Fibroblast of lung (primary cell): ENCODE measurements at regions not wholly inside any gene's neighbourhood (a gene's known extent, or its start where the extent isn't known, plus 50 kb on each side); places are given as distances from the start of the nearest gene placed in this dataset.

Experiments used
- DNase-seq, 2 donors: peaks; one replicate each; pipeline versions ENCODE4 v3.0.0 to v3.0.0-alpha.2; 2010; ENCODE audit warnings: low read depth in 2 of 2
- H2AFZ ChIP-seq: 2 replicates; pipeline ENCODE4 v1.5.1; 2012; ENCODE audit warnings: low read length, control low read depth, inconsistent platforms
- H3K27ac ChIP-seq: 2 replicates; pipeline ENCODE4 v1.5.1; 2011; ENCODE audit warnings: low read length, control low read depth; ENCODE audit not compliant: insufficient read depth
- H3K27me3 ChIP-seq: 2 replicates; pipeline ENCODE4 v1.5.1; 2011; ENCODE audit warnings: mild to moderate bottlenecking, low read length; ENCODE audit not compliant: control insufficient read depth, insufficient read depth
- H3K36me3 ChIP-seq: 2 replicates; pipeline ENCODE4 v1.5.1; 2011; ENCODE audit warnings: low read length; ENCODE audit not compliant: control insufficient read depth, insufficient read depth
- H3K4me1 ChIP-seq: 2 replicates; pipeline ENCODE4 v1.5.1; 2011; ENCODE audit warnings: low read length; ENCODE audit not compliant: control insufficient read depth, insufficient read depth; ENCODE audit errors: extremely low read depth
- H3K4me2 ChIP-seq: 2 replicates; pipeline ENCODE4 v1.5.1; 2011; ENCODE audit warnings: low read length, control low read depth; ENCODE audit not compliant: insufficient read depth; ENCODE audit errors: extremely low read depth
- H3K4me3 ChIP-seq, 4 experiments: fragments of 200-600 bp in 1 of 4; sonication (generic) in 1 of 4; replicated peaks in 1 of 4; 2 replicates each; pipeline ENCODE4 v1.5.1; 2011 to 2016; ENCODE audit warnings: low read length in 4 of 4, low read depth in 3 of 4, mild to moderate bottlenecking in 3 of 4, control low read depth in 2 of 4, inconsistent platforms in 1 of 4, mixed read lengths in 1 of 4; ENCODE audit not compliant: insufficient read depth in 1 of 4; ENCODE audit errors: control extremely low read depth in 1 of 4
- H3K79me2 ChIP-seq: 2 replicates; pipeline ENCODE4 v1.5.1; 2012; ENCODE audit warnings: mild to moderate bottlenecking, low read length, inconsistent platforms; ENCODE audit not compliant: control insufficient read depth, insufficient read depth
- H3K9ac ChIP-seq: 2 replicates; pipeline ENCODE4 v1.5.1; 2011; ENCODE audit warnings: mild to moderate bottlenecking, low read length, control low read depth; ENCODE audit not compliant: insufficient read depth
- H3K9me3 ChIP-seq: 2 replicates; pipeline ENCODE4 v1.5.1; 2012; ENCODE audit warnings: low read depth, low read length; ENCODE audit not compliant: control insufficient read depth, insufficient read depth
- H4K20me1 ChIP-seq: 2 replicates; pipeline ENCODE4 v1.5.1; 2011; ENCODE audit warnings: low read length; ENCODE audit not compliant: control insufficient read depth, insufficient read depth; ENCODE audit errors: extremely low read depth
- EZH2 ChIP-seq: IDR thresholded peaks from 2 replicates; pipeline ENCODE4 v1.5.1; 2012; ENCODE audit warnings: low read length, control low read depth, mild to moderate bottlenecking; ENCODE audit errors: missing control alignments
- TF ChIP-seq, protein P1 (sequence below), 2 donors: IDR thresholded peaks in 1 of 2; conservative IDR thresholded peaks in 1 of 2; 1 replicate in 1 of 2; 2 replicates in 1 of 2; pipeline ENCODE4 v1.5.1; 2011 to 2012; ENCODE audit warnings: low read length in 2 of 2, control low read depth in 1 of 2, inconsistent platforms in 1 of 2, low read depth in 1 of 2, mild to moderate bottlenecking in 1 of 2

DNA sequence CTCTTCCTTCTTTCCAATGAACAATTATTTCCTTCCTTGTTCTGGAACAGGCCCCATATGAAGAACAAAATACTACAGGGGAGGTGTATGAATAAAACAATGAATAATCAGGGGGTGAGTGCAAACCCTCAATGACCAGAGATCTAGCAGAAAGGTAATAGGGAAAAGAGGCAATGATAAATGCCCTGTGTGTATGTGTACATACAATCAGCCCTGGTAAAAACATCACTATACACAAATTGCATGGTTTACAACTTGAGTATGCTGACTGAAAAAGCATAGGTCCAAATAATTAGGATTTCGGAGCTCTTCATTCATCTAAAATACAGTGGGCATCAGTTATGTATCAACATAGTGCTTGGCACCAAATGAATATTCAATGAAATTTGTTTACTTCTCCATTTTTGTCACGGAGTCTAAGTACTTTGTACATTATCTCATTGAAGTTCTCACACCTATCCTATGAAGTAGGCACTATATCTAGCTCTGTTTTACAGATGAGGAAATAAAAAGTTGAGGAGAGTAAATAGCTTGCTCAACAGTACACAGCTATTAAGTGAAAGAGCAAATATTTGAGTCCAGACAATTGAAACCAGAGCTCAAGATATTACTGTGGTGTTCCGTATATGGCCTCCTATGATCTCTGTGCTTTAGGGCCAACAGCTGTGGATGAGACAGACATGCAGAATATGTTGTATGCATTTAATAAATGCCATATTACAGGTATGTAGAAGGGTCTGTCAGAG, 1065.4 kb downstream of the SORCS3 start:
- H3K79me2 ChIP-seq = no peaks in the 10 kb centered on the region
- no peak overlapping the region for H3K4me2 ChIP-seq
- no peak for DNase-seq
- H3K4me1 ChIP-seq = no peaks in the 10 kb centered on the region
- H3K27me3 ChIP-seq = no peaks in the 10 kb centered on the region
- H4K20me1 ChIP-seq = no peaks in the 10 kb centered on the region
- H3K27ac ChIP-seq = no peak overlapping the region
- H3K36me3 ChIP-seq = no peaks in the 10 kb centered on the region
- H2AFZ ChIP-seq = no peak overlapping the region
- no peak for TF ChIP-seq EZH2
- TF ChIP-seq, protein P1, sequence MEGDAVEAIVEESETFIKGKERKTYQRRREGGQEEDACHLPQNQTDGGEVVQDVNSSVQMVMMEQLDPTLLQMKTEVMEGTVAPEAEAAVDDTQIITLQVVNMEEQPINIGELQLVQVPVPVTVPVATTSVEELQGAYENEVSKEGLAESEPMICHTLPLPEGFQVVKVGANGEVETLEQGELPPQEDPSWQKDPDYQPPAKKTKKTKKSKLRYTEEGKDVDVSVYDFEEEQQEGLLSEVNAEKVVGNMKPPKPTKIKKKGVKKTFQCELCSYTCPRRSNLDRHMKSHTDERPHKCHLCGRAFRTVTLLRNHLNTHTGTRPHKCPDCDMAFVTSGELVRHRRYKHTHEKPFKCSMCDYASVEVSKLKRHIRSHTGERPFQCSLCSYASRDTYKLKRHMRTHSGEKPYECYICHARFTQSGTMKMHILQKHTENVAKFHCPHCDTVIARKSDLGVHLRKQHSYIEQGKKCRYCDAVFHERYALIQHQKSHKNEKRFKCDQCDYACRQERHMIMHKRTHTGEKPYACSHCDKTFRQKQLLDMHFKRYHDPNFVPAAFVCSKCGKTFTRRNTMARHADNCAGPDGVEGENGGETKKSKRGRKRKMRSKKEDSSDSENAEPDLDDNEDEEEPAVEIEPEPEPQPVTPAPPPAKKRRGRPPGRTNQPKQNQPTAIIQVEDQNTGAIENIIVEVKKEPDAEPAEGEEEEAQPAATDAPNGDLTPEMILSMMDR (conservative IDR thresholded peaks at IDR 0.05 in 1 of 2, IDR thresholded peaks at IDR 0.05 in 1 of 2; ENCODE audit: low read depth in 1 of 2, low read length in 2 of 2) = no peak
- no peak overlapping the region for H3K9ac ChIP-seq
- no peak overlapping the region for H3K4me3 ChIP-seq
- H3K9me3 ChIP-seq = no peaks in the 10 kb centered on the region

DNA sequence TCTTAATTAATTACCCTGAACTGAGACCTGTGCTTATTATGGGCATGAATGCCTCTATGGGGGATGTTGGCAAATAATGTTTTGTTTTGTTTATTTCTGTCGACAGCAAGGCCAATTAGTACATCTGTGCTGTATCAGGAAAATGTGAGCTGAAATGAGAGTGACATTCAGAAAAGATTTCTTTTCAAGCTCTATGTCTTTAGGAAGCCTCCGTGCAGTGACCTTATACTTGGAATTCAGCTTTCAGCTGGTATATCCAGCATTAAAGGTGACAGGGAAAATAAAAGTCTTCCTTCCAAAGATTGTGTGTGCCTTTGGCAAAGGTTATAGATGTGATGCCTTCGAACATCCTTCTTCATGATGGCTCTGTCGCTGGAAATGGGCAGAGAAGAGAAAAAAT, 1061.1 kb downstream of the SORCS3 start:
- Histone ChIP-seq H3K27me3 (no peaks in the 10 kb centered on the region), H4K20me1 (no peaks in the 10 kb centered on the region), H3K4me1 (no peaks in the 10 kb centered on the region), H3K79me2 (no peaks in the 10 kb centered on the region), H3K4me2 (no peak overlapping the region), H3K9me3 (no peaks in the 10 kb centered on the region), H3K36me3 (no peaks in the 10 kb centered on the region), H3K4me3 (no peak overlapping the region), H3K27ac (no peak overlapping the region), H2AFZ (no peak overlapping the region), H3K9ac (no peak overlapping the region)
- TF ChIP-seq, protein P1 (conservative IDR thresholded peaks at IDR 0.05 in 1 of 2, IDR thresholded peaks at IDR 0.05 in 1 of 2; ENCODE audit: low read depth in 1 of 2, low read length in 2 of 2) = no peak
- TF ChIP-seq EZH2 = no peak
- no peak for DNase-seq

DNA sequence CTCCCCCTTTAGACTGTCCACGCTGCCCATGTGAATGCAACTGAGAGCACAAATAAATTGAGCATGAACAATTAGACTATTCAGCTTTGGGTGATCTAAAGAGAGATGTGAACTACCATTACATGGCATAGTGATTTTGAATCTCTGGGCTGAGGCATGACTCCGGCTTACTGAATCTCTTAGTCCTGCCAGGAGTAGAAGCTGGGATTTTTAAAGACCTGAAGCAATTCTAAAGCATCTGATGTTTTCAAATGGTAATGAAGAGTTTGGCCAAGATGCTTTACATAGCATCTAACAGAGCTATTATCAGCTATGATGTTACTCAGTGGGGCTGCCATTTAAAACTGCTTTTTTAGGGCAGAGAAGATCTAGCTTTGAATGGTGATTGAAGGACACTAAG, 1059.1 kb downstream of the SORCS3 start:
- Histone ChIP-seq H3K9me3 (no peaks in the 10 kb centered on the region), H3K79me2 (no peaks in the 10 kb centered on the region), H3K36me3 (no peaks in the 10 kb centered on the region), H3K27ac (no peak overlapping the region), H3K4me2 (no peak overlapping the region), H3K4me1 (no peaks in the 10 kb centered on the region), H3K9ac (no peak overlapping the region), H3K4me3 (no peak overlapping the region), H4K20me1 (no peaks in the 10 kb centered on the region), H3K27me3 (no peaks in the 10 kb centered on the region), H2AFZ (no peak overlapping the region)
- no peak for DNase-seq
- TF ChIP-seq EZH2 = no peak
- TF ChIP-seq, protein P1 (conservative IDR thresholded peaks at IDR 0.05 in 1 of 2, IDR thresholded peaks at IDR 0.05 in 1 of 2; ENCODE audit: low read depth in 1 of 2, low read length in 2 of 2) = no peak
